ENCODE measurements at regions not wholly inside any gene's neighbourhood (a gene's known extent, or its start where the extent isn't known, plus 50 kb on each side); places are given as distances from the start of the nearest gene placed in this dataset.

- TF ChIP-seq CTCF (IDR thresholded peaks at IDR 0.05; ENCODE audit: low read depth, low read length): no peak
- TF ChIP-seq EZH2phosphoT487 (IDR thresholded peaks at IDR 0.05; ENCODE audit: low read depth): no peak
Measured at GRCh38 chr5:91910247-91910646, 527.1 kb upstream of the ARRDC3 start.

All from OCI-LY3 (cell line).